GM20431 (cell line): ENCODE measurements at regions not wholly inside any gene's neighbourhood (a gene's known extent, or its start where the extent isn't known, plus 50 kb on each side); places are given as distances from the start of the nearest gene placed in this dataset.
"Not testable (repeated sequence)": the region's sequence is repeated elsewhere in the genome, so short reads cannot be mapped to it uniquely, and the experiment has no call there.

ENCODE experiments used
- in situ Hi-C: fragments of 300-500 bp; cut with MseI, MboI; formaldehyde crosslinking; loops from one replicate; pipeline ENCODE4 v1.15.0; 2020; ENCODE audit warnings: low sequenced_read_pairs; ENCODE audit not compliant: unreplicated experiment

- in situ Hi-C loops: no loop called here
Observed at GRCh38 chr15:57767481-57767880, 61.0 kb downstream of the POLR2M start.

- in situ Hi-C loops: no loop called here
Observed at GRCh38 chr15:57769266-57769665, 62.8 kb downstream of the POLR2M start.

GRCh38 chr15:57770495-57770894, 64.0 kb downstream of the POLR2M start:
- in situ Hi-C loops: no loop called here

- in situ Hi-C loops: no loop called here
Observed at GRCh38 chr15:57772223-57772957, 65.9 kb downstream of the POLR2M start.

GRCh38 chr15:57773051-57773450, 66.5 kb downstream of the POLR2M start:
- in situ Hi-C loops: no loop called here

GRCh38 chr15:57777003-57777402, 70.5 kb downstream of the POLR2M start:
- in situ Hi-C loops: no loop called here

GRCh38 chr15:57780471-57780870, 74.0 kb downstream of the POLR2M start:
- in situ Hi-C loops: no loop called here

GRCh38 chr15:57782731-57783130, 76.2 kb downstream of the POLR2M start:
- in situ Hi-C loops: no loop called here

- in situ Hi-C loops: no loop called here
Observed at GRCh38 chr15:57784081-57784511, 77.6 kb downstream of the POLR2M start.

GRCh38 chr15:57785039-57785438, 78.5 kb downstream of the POLR2M start:
- in situ Hi-C loops: no loop called here

GRCh38 chr15:57785959-57786358, 79.4 kb downstream of the POLR2M start:
- in situ Hi-C loops: no loop called here

- in situ Hi-C loops: no loop called here
Observed at GRCh38 chr15:57789225-57789624, 82.7 kb downstream of the POLR2M start.

- in situ Hi-C loops: no loop called here
Observed at GRCh38 chr15:57792724-57793449, 86.4 kb downstream of the POLR2M start.

- in situ Hi-C loops: no loop called here
Observed at GRCh38 chr15:57795261-57795660, 88.7 kb downstream of the POLR2M start.

GRCh38 chr15:57796146-57796545, 89.6 kb downstream of the POLR2M start:
- in situ Hi-C loops: no loop called here

- in situ Hi-C loops: no loop called here
Observed at GRCh38 chr15:57797110-57797509, 90.6 kb downstream of the POLR2M start.

- in situ Hi-C loops: no loop called here
Observed at GRCh38 chr15:57797568-57798267, 91.2 kb downstream of the POLR2M start.

GRCh38 chr15:57806003-57806402, 99.5 kb downstream of the POLR2M start:
- in situ Hi-C loops: no loop called here

GRCh38 chr15:57809285-57809684, 102.8 kb downstream of the POLR2M start:
- in situ Hi-C loops: not testable (repeated sequence)

- in situ Hi-C loops: no loop called here
Observed at GRCh38 chr15:57816599-57816998, 110.1 kb downstream of the POLR2M start.

GRCh38 chr15:57819646-57820045, 113.1 kb downstream of the POLR2M start:
- in situ Hi-C loops: no loop called here
